ENCODE measurements at regions not wholly inside any gene's neighbourhood (a gene's known extent, or its start where the extent isn't known, plus 50 kb on each side); places are given as distances from the start of the nearest gene placed in this dataset.
"Not testable (repeated sequence)": the region's sequence is repeated elsewhere in the genome, so short reads cannot be mapped to it uniquely, and the experiment has no call there.

DNA sequence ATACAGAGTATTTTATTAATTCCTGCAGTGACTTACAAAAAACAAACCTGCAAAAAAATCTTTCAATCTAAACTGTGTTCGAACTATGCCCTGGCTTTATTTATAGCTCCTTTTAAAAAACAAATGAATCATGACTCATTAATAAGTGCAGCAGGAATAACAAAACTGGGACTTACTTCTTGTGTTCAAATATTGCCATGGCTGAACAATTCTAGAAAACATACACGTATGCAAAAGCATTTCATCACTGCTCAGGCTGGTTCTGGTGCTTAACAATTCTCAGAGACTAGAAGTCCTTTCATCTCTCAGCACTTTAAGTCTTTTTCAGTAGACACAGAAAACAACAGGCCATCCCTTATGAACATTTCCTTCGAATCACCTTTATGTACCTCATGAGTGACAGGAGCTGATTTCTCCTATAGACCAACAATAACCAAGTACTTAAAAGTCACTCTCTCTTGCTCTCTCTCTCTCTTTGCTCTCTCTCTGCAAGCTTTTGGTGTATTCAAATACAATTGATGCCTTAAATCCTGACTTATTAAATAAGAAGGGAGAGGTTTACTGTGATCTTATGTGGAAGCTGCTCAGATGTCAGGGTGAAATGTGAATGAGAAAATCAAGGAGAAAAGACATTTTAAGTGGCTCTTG, 268.8 kb downstream of the TTC8 start:
- no peak for ATAC-seq (replicated peaks)
- Mint-ChIP-seq H3K27me3 (no peaks in the 10 kb centered on the region), H3K27ac (no peak overlapping the region), H3K36me3 (ENCODE audit: low read depth) (no peaks in the 10 kb centered on the region), H3K4me3 (no peak overlapping the region), H3K4me1 (no peaks in the 10 kb centered on the region), H3K9me3 (peaks cover 4% of the 10 kb centered on the region)

DNA sequence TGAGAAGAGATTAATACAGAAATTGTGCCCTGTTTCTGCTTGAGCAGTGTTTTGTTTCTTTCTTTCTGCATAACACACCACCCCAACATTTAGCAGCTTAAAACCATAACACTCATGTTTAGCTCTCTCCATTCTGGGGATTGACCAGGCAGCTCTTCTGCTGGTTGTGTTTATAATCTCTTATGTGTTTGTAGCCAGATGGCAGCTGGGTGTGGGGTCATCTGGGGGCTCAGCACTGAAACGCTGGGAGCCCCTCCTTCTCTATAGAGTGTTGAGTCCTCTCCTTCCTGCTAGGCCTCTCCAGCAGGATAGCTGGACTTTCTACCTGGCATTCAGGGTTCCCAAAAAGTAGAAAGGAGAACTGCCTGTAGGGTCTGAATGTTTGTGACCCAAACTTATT, 270.6 kb downstream of the TTC8 start:
- H3K27ac Mint-ChIP-seq: no peak overlapping the region
- ATAC-seq (replicated peaks): no peak
- peaks cover 4% of the 10 kb centered on the region for H3K9me3 Mint-ChIP-seq
- no peaks in the 10 kb centered on the region for H3K27me3 Mint-ChIP-seq
- no peaks in the 10 kb centered on the region for H3K36me3 Mint-ChIP-seq (ENCODE audit: low read depth)
- H3K4me3 Mint-ChIP-seq: no peak overlapping the region
- no peaks in the 10 kb centered on the region for H3K4me1 Mint-ChIP-seq

DNA sequence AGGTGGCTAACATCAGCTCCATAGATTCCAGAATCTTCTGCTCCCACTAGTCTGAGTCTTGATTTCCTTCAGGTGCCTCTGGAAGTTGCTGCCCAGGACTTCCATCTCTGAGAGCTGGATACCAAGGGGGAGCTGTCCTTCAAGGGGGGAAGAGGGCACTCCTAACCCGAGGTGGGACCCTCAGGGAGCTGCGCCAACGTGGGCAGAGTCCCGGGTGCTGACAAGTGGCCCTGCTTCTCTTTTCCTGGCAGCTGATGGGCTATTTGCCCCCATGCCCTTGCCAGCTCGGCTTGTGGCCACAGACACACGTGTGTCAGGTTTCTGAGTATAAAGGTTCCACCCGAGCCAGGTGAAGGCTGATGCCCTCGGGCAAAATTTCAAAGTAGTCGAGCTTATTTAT, 272.5 kb downstream of the TTC8 start:
- no peaks in the 10 kb centered on the region for H3K36me3 Mint-ChIP-seq (ENCODE audit: low read depth)
- no peak overlapping the region for H3K27ac Mint-ChIP-seq
- H3K4me1 Mint-ChIP-seq: no peaks in the 10 kb centered on the region
- H3K4me3 Mint-ChIP-seq: no peak overlapping the region
- H3K27me3 Mint-ChIP-seq: no peaks in the 10 kb centered on the region
- ATAC-seq (replicated peaks): no peak
- H3K9me3 Mint-ChIP-seq: peaks cover 4% of the 10 kb centered on the region

DNA sequence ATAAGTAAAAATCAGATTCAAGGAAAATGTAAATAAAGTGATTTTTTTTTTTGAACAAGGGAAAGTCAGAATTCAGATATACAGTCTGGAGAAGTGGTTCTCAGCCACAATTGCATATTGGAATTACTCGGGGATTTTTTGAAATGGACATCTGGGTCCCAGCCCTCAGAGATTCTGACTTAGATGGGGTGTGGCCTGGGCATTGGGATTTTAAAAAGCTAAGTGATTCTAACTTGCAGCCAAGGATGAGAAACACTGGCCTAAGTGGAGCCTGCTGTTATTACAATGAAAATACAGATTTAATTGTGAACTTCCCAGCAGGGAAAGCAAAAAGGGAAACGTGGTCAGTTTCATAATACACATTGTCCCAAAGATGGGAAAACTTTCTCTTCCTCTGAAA, 273.8 kb downstream of the TTC8 start:
- no peaks in the 10 kb centered on the region for H3K4me1 Mint-ChIP-seq
- no peak overlapping the region for H3K27ac Mint-ChIP-seq
- no peaks in the 10 kb centered on the region for H3K27me3 Mint-ChIP-seq
- H3K9me3 Mint-ChIP-seq: no peaks in the 10 kb centered on the region
- no peaks in the 10 kb centered on the region for H3K36me3 Mint-ChIP-seq (ENCODE audit: low read depth)
- ATAC-seq (replicated peaks): no peak
- no peak overlapping the region for H3K4me3 Mint-ChIP-seq

DNA sequence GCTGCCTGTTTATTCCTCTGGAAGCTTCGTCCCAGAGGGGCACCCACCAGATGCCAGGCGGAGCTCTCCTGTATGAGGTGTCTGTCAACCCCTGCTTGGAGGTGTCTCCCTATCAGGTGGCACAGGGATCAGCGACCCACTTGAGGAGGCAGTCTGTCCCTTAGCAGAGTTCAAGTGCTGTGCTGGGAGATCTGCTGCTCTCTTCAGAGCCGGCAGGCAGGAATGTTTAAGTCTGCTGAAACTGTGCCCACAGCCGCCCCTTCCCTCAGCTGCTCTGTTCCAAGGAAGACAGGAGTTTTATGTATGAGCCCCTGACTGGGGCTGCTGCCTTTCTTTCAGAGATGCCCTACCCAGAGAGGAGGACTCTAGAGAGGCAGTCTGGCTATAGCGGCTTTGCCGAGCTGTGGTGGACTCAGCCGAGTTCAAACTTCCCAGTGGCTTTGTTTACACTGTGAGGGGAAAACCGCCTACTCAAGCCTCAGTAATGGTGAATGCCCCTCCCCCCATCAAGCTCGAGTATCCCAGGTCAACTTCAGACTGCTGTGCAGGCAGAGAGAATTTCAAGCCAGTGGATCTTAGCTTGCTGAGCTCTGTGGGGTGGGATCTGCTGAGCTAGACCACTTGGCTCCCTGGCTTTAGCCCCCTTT, 279.8 kb downstream of the TTC8 start:
- peaks cover 16% of the 10 kb centered on the region for H3K27me3 Mint-ChIP-seq
- not testable (repeated sequence) for ATAC-seq (replicated peaks)

DNA sequence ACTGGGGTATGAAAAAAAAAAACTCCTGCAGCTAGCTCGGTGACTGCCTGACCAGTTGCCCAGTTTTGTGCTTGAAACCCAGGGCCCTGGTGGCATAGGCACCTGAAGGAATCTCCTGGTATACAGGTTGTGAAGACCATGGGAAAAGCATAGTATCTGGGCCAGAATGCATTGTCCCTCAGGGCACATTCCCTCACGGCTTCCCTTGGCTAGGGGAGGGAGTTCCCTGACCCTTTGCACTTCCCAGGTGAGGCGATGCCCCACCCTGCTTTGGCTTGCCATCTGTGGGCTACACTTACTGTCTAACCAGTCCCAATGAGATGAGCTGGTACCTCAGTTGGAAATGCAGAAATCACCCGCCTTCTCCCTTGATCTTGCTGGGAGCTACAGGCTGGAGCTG, 280.4 kb downstream of the TTC8 start:
- not testable (repeated sequence) for H3K36me3 Mint-ChIP-seq (ENCODE audit: low read depth); H3K9me3 Mint-ChIP-seq; H3K4me1 Mint-ChIP-seq; H3K27ac Mint-ChIP-seq; H3K4me3 Mint-ChIP-seq; ATAC-seq (replicated peaks)
- H3K27me3 Mint-ChIP-seq: peaks cover 16% of the 10 kb centered on the region

More for the DNA sequence above, 279.8 kb downstream of the TTC8 start:
- not testable (repeated sequence) for H3K9me3 Mint-ChIP-seq; H3K4me1 Mint-ChIP-seq; H3K4me3 Mint-ChIP-seq; H3K27ac Mint-ChIP-seq; H3K36me3 Mint-ChIP-seq (ENCODE audit: low read depth)

Data from activated T-helper 17 cell treated with anti-CD3 and anti-CD28 coated beads, Interleukin-2, amount 50 U/mL, for 72 hours (primary cell).